NCI-H2107 treated with DMSO at 0.1 percent for 48 hours (cell line): ENCODE measurements at regions not wholly inside any gene's neighbourhood (a gene's known extent, or its start where the extent isn't known, plus 50 kb on each side); places are given as distances from the start of the nearest gene placed in this dataset.
A peak's percentile ranks its signal among the peaks of the same experiment; 100 is the strongest.

Experiments
- DNase-seq: peaks from one replicate; lab custom pipeline; 2025; ENCODE audit not compliant: unreplicated experiment; lab: John Stamatoyannopoulos, UW

GRCh38 chr14:51307551-51307950 lies 67.5 kb downstream of the TMX1 start:
- DNase-seq, result no peak

GRCh38 chr14:51308866-51309265 lies 68.8 kb downstream of the TMX1 start:
- DNase-seq, result no peak

GRCh38 chr14:51310505-51310944 lies 70.5 kb downstream of the TMX1 start:
- no peak for DNase-seq

- DNase-seq, result no peak
Measured at GRCh38 chr14:51314321-51315015, 74.4 kb downstream of the TMX1 start.

- DNase-seq, result no peak
Measured at GRCh38 chr14:51317373-51317772, 77.3 kb downstream of the TMX1 start.

- no peak for DNase-seq
Measured at GRCh38 chr14:51318813-51319597, 79.0 kb downstream of the TMX1 start.

- no peak for DNase-seq
Measured at GRCh38 chr14:51321036-51321435, 81.0 kb downstream of the TMX1 start.

- no peak for DNase-seq
Measured at GRCh38 chr14:51323492-51323891, 83.4 kb downstream of the TMX1 start.

GRCh38 chr14:51327376-51327775 lies 87.3 kb downstream of the TMX1 start:
- DNase-seq, result no peak

- peak; percentile 4 for DNase-seq
Measured at GRCh38 chr14:51328064-51328771, 88.2 kb downstream of the TMX1 start.

- no peak for DNase-seq
Measured at GRCh38 chr14:51328772-51329353, 88.8 kb downstream of the TMX1 start.

- no peak for DNase-seq
Measured at GRCh38 chr14:51331486-51332367, 91.7 kb downstream of the TMX1 start.

- no peak for DNase-seq
Measured at GRCh38 chr14:51333299-51333698, 93.3 kb downstream of the TMX1 start.

- DNase-seq, result no peak
Measured at GRCh38 chr14:51333901-51334521, 94.0 kb downstream of the TMX1 start.

- DNase-seq, result no peak
Measured at GRCh38 chr14:51334566-51334965, 94.5 kb downstream of the TMX1 start.

GRCh38 chr14:51335531-51335930 lies 95.5 kb downstream of the TMX1 start:
- no peak for DNase-seq

GRCh38 chr14:51335961-51336723 lies 96.1 kb downstream of the TMX1 start:
- no peak for DNase-seq

- no peak for DNase-seq
Measured at GRCh38 chr14:51336734-51337133, 96.7 kb downstream of the TMX1 start.

GRCh38 chr14:51337520-51337919 lies 97.5 kb downstream of the TMX1 start:
- no peak for DNase-seq
